ENCODE measurements at regions not wholly inside any gene's neighbourhood (a gene's known extent, or its start where the extent isn't known, plus 50 kb on each side); places are given as distances from the start of the nearest gene placed in this dataset.

- no peak for TF ChIP-seq CTCF (IDR thresholded peaks at IDR 0.05)
- intact Hi-C loops (cut with DNase I; ENCODE audit: low total_unique reads) = no loop called here
- Histone ChIP-seq H3K9me3 (peaks cover 0 to 10% (median 7%) of the 10 kb centered on the region in 3 donors), H3K36me3 (no peaks in the 10 kb centered on the region), H3K27me3 (no peaks in the 10 kb centered on the region), H3K4me3 (no peak overlapping the region), H3K27ac (no peak overlapping the region), H3K4me1 (no peaks in the 10 kb centered on the region)
- no peak for DNase-seq
Observed at GRCh38 chr10:131669838-131670237, 231.0 kb upstream of the PPP2R2D start.

- intact Hi-C loops (cut with DNase I; ENCODE audit: low total_unique reads) = no loop called here
- H3K36me3 ChIP-seq = no peaks in the 10 kb centered on the region
- peaks cover 0 to 10% (median 7%) of the 10 kb centered on the region in 3 donors for H3K9me3 ChIP-seq
- no peaks in the 10 kb centered on the region for H3K27me3 ChIP-seq
- H3K27ac ChIP-seq = no peak overlapping the region
- TF ChIP-seq CTCF (IDR thresholded peaks at IDR 0.05) = no peak
- no peak overlapping the region for H3K4me3 ChIP-seq
- no peaks in the 10 kb centered on the region for H3K4me1 ChIP-seq
- DNase-seq = no peak
Observed at GRCh38 chr10:131670341-131670740, 230.5 kb upstream of the PPP2R2D start.

- Histone ChIP-seq H3K4me3 (no peak overlapping the region), H3K27ac (no peak overlapping the region), H3K27me3 (peaks cover 0 to 8% of the 10 kb centered on the region in 2 donors), H3K9me3 (peaks cover 0 to 13% (median 13%) of the 10 kb centered on the region in 3 donors), H3K4me1 (no peaks in the 10 kb centered on the region), H3K36me3 (no peaks in the 10 kb centered on the region)
- TF ChIP-seq CTCF (IDR thresholded peaks at IDR 0.05) = no peak
- intact Hi-C loops (cut with DNase I; ENCODE audit: low total_unique reads) = no loop called here
- no peak for DNase-seq
Observed at GRCh38 chr10:131673396-131673795, 227.4 kb upstream of the PPP2R2D start.

- TF ChIP-seq CTCF (IDR thresholded peaks at IDR 0.05) = no peak
- intact Hi-C loops (cut with DNase I; ENCODE audit: low total_unique reads) = no loop called here
- DNase-seq = no peak
- H3K27ac ChIP-seq = no peak overlapping the region
- no peak overlapping the region for H3K4me3 ChIP-seq
- H3K4me1 ChIP-seq = no peaks in the 10 kb centered on the region
- peaks cover 0 to 20% (median 15%) of the 10 kb centered on the region in 3 donors for H3K9me3 ChIP-seq
- no peaks in the 10 kb centered on the region for H3K36me3 ChIP-seq
- H3K27me3 ChIP-seq = peaks cover 0 to 8% of the 10 kb centered on the region in 2 donors
Observed at GRCh38 chr10:131674130-131674529, 226.7 kb upstream of the PPP2R2D start.

- Histone ChIP-seq H3K36me3 (no peaks in the 10 kb centered on the region), H3K27ac (no peak overlapping the region), H3K27me3 (peaks cover 0 to 8% of the 10 kb centered on the region in 2 donors), H3K4me1 (no peaks in the 10 kb centered on the region), H3K4me3 (no peak overlapping the region), H3K9me3 (peaks cover 0 to 21% (median 15%) of the 10 kb centered on the region in 3 donors)
- DNase-seq = no peak
- TF ChIP-seq CTCF (IDR thresholded peaks at IDR 0.05) = no peak
- intact Hi-C loops (cut with DNase I; ENCODE audit: low total_unique reads) = no loop called here
Observed at GRCh38 chr10:131675104-131675503, 225.7 kb upstream of the PPP2R2D start.

Measured in tibial artery (tissue), 4 donors.